ELR (cell line): ENCODE measurements at regions not wholly inside any gene's neighbourhood (a gene's known extent, or its start where the extent isn't known, plus 50 kb on each side); places are given as distances from the start of the nearest gene placed in this dataset.
A peak's percentile ranks its signal among the peaks of the same experiment; 100 is the strongest.
"Not testable (repeated sequence)": the region's sequence is repeated elsewhere in the genome, so short reads cannot be mapped to it uniquely, and the experiment has no call there.

ENCODE experiments used
- DNase-seq: peaks from one replicate; pipeline ENCODE4 v3.0.0-alpha.2; 2015; ENCODE audit warnings: low read depth

GRCh38 chr4:170170861-170171260, 81.1 kb upstream of the AADAT start:
- DNase-seq: no peak

GRCh38 chr4:170169699-170170098, 79.9 kb upstream of the AADAT start:
- DNase-seq: no peak

- no peak for DNase-seq
Measured at GRCh38 chr4:170167678-170168077, 77.9 kb upstream of the AADAT start.

- not testable (repeated sequence) for DNase-seq
Measured at GRCh38 chr4:170166193-170166592, 76.4 kb upstream of the AADAT start.

- no peak for DNase-seq
Measured at GRCh38 chr4:170162416-170162815, 72.7 kb upstream of the AADAT start.

- no peak for DNase-seq
Measured at GRCh38 chr4:170157670-170158069, 67.9 kb upstream of the AADAT start.

- DNase-seq: no peak
Measured at GRCh38 chr4:170145120-170145519, 55.4 kb upstream of the AADAT start.

- peak; percentile 84 for DNase-seq
Measured at GRCh38 chr4:170139764-170140163, 50.0 kb upstream of the AADAT start.
